Parathyroid adenoma (tissue), 2 donors: ENCODE measurements at regions not wholly inside any gene's neighbourhood (a gene's known extent, or its start where the extent isn't known, plus 50 kb on each side); places are given as distances from the start of the nearest gene placed in this dataset.
A peak's percentile ranks its signal among the peaks of the same experiment; 100 is the strongest.

ENCODE experiments used
- H2AFZ ChIP-seq: fragments of 300-600 bp; sonication (generic); one replicate; pipeline ENCODE4 v1.7.0; 2017; ENCODE audit warnings: antibody characterized with exemption, mild to moderate bottlenecking
- H3K27ac ChIP-seq: fragments of 300-600 bp; sonication (generic); one replicate; pipeline ENCODE4 v1.7.0; 2017
- H3K27me3 ChIP-seq: fragments of 300-600 bp; sonication (generic); one replicate; pipeline ENCODE4 v1.7.0; 2017; ENCODE audit warnings: low read length; ENCODE audit not compliant: control insufficient read depth, insufficient read depth
- H3K36me3 ChIP-seq: fragments of 300-600 bp; sonication (generic); one replicate; pipeline ENCODE4 v1.7.0; 2017; ENCODE audit warnings: low read length; ENCODE audit not compliant: control insufficient read depth, insufficient read depth
- H3K4me1 ChIP-seq: fragments of 300-600 bp; sonication (generic); one replicate; pipeline ENCODE4 v1.7.0; 2017; ENCODE audit warnings: control low read depth
- H3K4me2 ChIP-seq: fragments of 300-600 bp; sonication (generic); one replicate; pipeline ENCODE4 v1.7.0; 2017; ENCODE audit warnings: low read length
- H3K4me3 ChIP-seq: fragments of 300-600 bp; sonication (generic); one replicate; pipeline ENCODE4 v1.7.0; 2017; ENCODE audit warnings: low read depth, low read length
- H3K79me2 ChIP-seq: fragments of 300-600 bp; sonication (generic); one replicate; pipeline ENCODE4 v1.7.0; 2017; ENCODE audit warnings: control low read depth
- H3K9ac ChIP-seq: fragments of 300-600 bp; sonication (generic); one replicate; pipeline ENCODE4 v1.7.0; 2017; ENCODE audit warnings: mild to moderate bottlenecking
- H3K9me3 ChIP-seq: fragments of 300-600 bp; sonication (generic); one replicate; pipeline ENCODE4 v1.7.0; 2017; ENCODE audit warnings: low read length; ENCODE audit not compliant: control insufficient read depth
- TF ChIP-seq, protein P1 (sequence below): fragments of 300-600 bp; sonication (generic); IDR thresholded peaks from one replicate; pipeline ENCODE4 v1.7.0; 2017; ENCODE audit warnings: antibody characterized with exemption, mild to moderate bottlenecking
- donor health status: primary hyperparathyroidism.

DNA sequence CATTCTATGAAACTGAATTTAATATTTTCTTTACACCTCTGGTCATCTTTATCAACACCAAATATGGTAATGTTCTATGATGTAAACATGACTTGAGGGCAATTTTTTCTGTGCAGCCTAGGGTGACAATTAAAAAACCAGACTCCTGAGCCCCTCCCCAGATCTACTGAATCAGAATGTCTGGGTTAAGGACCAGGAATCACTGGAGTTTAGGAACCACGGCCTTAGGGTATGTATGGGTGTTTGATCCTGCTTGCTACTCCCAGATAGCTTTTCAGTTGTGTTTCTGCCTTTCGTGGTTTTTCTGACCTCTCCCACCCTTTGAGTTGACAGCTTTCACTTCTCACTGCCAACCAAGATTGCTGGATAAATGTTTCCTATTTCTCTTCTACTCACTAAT, 332.2 kb downstream of the DHX15 start:
- TF ChIP-seq, protein P1, sequence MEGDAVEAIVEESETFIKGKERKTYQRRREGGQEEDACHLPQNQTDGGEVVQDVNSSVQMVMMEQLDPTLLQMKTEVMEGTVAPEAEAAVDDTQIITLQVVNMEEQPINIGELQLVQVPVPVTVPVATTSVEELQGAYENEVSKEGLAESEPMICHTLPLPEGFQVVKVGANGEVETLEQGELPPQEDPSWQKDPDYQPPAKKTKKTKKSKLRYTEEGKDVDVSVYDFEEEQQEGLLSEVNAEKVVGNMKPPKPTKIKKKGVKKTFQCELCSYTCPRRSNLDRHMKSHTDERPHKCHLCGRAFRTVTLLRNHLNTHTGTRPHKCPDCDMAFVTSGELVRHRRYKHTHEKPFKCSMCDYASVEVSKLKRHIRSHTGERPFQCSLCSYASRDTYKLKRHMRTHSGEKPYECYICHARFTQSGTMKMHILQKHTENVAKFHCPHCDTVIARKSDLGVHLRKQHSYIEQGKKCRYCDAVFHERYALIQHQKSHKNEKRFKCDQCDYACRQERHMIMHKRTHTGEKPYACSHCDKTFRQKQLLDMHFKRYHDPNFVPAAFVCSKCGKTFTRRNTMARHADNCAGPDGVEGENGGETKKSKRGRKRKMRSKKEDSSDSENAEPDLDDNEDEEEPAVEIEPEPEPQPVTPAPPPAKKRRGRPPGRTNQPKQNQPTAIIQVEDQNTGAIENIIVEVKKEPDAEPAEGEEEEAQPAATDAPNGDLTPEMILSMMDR = no peak
- Histone ChIP-seq H3K27me3 (no peaks in the 10 kb centered on the region), H3K9me3 (no peaks in the 10 kb centered on the region), H3K79me2 (no peaks in the 10 kb centered on the region), H3K27ac (no peak overlapping the region), H3K4me2 (no peak overlapping the region), H3K4me3 (no peak overlapping the region), H3K4me1 (no peaks in the 10 kb centered on the region), H3K36me3 (no peaks in the 10 kb centered on the region), H3K9ac (no peak overlapping the region), H2AFZ (no peak overlapping the region)

DNA sequence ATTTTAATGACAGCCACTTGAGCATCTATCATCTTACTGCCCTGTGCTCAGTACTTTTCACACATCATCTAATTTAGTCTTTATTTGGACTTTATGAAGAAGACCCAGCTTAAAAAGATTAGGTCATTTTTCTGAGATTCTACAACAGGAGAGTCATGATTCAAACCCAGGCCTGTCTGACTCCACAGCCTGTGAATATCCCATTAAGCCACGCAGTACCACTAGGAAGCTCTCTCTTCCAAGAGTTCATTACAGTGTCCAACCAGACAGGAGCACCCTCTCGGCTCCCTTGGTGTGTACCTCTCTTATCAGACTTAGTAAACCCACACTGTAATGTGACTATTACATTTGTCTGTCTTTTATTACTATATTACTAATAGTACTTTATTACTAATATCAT, 332.8 kb downstream of the DHX15 start:
- H3K79me2 ChIP-seq = no peaks in the 10 kb centered on the region
- no peak overlapping the region for H3K4me3 ChIP-seq
- no peaks in the 10 kb centered on the region for H3K27me3 ChIP-seq
- no peak overlapping the region for H3K4me2 ChIP-seq
- TF ChIP-seq, protein P1 = no peak
- no peak overlapping the region for H3K27ac ChIP-seq
- no peaks in the 10 kb centered on the region for H3K36me3 ChIP-seq
- H3K9me3 ChIP-seq = no peaks in the 10 kb centered on the region
- no peak overlapping the region for H3K9ac ChIP-seq
- H2AFZ ChIP-seq = no peak overlapping the region
- H3K4me1 ChIP-seq = no peaks in the 10 kb centered on the region

DNA sequence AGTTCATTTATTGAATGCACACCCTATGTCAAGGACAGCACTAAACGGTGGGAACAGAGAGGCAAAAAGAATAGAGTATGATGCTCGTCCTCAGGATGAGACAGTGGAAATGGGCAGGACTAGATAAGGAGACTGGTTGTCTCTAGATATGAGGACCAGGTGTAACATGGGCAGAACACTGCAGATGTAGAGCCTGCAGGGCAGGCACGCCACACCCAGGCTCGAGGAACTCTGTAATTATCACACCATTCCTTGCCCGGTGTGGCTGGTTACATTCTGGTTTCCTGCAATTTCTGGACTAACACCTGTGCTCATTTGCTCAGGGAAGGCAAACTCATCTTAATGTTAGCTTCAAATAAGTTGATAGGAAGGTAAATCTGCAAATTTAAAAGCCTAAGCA, 334.4 kb downstream of the DHX15 start:
- Histone ChIP-seq H3K27ac (no peak overlapping the region), H3K36me3 (no peaks in the 10 kb centered on the region), H2AFZ (no peak overlapping the region), H3K79me2 (no peaks in the 10 kb centered on the region), H3K9ac (no peak overlapping the region), H3K9me3 (no peaks in the 10 kb centered on the region), H3K4me1 (peaks cover 1% of the 10 kb centered on the region), H3K4me3 (no peak overlapping the region), H3K27me3 (no peaks in the 10 kb centered on the region), H3K4me2 (no peak overlapping the region)
- TF ChIP-seq, protein P1 = no peak

DNA sequence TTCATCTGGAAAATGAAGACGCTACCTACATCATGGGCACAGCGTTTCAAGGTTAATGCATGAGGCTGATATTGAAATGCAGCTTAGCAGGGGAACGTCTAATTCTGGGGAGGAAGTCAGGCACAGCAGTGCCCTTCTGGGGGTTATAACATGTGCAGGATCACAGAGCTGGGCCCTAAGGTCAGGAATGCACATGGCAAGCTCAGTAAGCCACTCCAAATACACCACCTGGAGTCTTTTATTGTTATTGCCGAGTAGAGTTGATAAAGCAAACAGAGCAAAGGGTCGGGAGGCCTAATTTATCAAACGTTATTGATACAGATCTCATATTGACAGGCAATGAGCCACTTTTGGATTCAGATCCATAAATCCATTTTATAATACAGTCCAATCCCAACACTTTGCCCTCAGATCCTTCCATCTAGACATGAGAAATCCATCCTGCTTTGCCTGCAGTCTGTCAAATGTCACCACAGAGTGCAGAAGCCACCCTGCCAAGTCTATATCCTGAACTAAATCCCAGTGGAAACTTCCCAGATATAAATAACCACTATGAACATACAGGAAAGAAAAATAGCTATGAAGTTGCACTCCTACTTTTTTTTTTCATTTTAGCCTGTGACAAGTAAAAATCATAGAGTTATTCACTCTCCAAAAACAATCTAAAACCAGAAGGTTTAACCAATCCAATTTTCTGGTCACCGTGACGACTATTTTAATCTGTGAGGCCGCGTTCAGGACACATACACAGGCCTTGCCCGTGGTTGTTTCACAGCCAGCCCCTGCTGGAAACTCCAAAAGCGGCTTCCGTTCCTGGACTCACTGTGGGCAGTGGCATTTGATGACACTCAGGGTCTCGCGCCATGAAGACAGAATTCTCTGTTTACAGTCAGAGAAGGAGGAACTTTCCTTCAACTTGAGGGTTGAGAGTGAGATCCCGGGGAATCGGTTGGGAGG, 335.4 kb downstream of the DHX15 start:
- Histone ChIP-seq H3K79me2 (no peaks in the 10 kb centered on the region), H3K4me3 (no peak overlapping the region), H3K27me3 (no peaks in the 10 kb centered on the region), H2AFZ (no peak overlapping the region), H3K4me2 (no peak overlapping the region), H3K27ac (no peak overlapping the region), H3K9ac (no peak overlapping the region), H3K4me1 (peaks cover 2% of the 10 kb centered on the region), H3K36me3 (no peaks in the 10 kb centered on the region), H3K9me3 (no peaks in the 10 kb centered on the region)
- TF ChIP-seq, protein P1 = no peak

DNA sequence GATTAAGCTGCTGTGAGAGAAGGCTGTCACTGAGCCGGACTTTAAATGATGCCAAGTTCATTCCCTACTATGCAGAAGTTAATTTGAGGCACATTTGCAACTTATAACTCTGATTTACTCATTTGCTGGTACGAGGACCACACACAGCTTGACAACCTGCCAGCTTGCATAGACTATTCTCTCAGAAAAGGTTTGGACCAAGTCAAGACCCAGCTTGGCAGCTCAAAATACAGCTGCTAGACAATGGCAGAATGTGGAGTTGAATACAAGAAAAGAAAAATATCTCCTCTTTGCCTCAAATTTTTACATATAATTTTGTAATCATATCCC, 338.9 kb downstream of the DHX15 start:
- Histone ChIP-seq H3K36me3 (no peaks in the 10 kb centered on the region), H3K79me2 (no peaks in the 10 kb centered on the region), H3K9me3 (no peaks in the 10 kb centered on the region), H3K4me3 (no peak overlapping the region), H3K9ac (no peak overlapping the region), H3K4me2 (no peak overlapping the region), H3K4me1 (peaks cover 2% of the 10 kb centered on the region), H3K27ac (no peak overlapping the region), H3K27me3 (no peaks in the 10 kb centered on the region), H2AFZ (peak overlapping the region; percentile 50)
- TF ChIP-seq, protein P1 = no peak
